ENCODE measurements at regions not wholly inside any gene's neighbourhood (a gene's known extent, or its start where the extent isn't known, plus 50 kb on each side); places are given as distances from the start of the nearest gene placed in this dataset.

- DNase-seq (ENCODE audit: low read depth in 3 of 3, low spot score in 2 of 3): no peak
Measured at GRCh38 chr3:180282386-180282785, 245.6 kb upstream of the PEX5L start.

DNA sequence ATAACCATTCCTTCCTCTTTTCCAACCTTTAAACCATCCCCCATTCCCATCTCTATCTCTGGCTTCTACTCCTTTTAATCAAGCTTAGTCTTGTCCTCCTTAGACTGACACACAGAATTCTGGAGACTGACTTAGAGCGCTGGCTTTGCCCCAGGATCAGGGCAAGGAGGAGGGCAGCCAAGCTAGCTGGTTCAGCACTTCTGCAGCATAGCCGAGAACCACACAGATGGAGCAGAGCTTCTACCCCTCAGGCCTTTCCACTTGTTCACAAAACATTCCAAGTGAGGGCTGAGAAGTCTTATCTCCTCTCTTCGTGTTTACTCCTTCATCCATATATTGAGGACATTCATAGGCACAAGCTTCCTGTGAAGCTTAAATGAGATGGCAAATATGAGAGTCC, 246.5 kb upstream of the PEX5L start:
- DNase-seq (ENCODE audit: low read depth in 3 of 3, low spot score in 2 of 3): no peak

GRCh38 chr3:180284331-180285110, 247.8 kb upstream of the PEX5L start:
- no peak for DNase-seq (ENCODE audit: low read depth in 3 of 3, low spot score in 2 of 3)

GRCh38 chr3:180287703-180288102, 251.0 kb upstream of the PEX5L start:
- DNase-seq (ENCODE audit: low read depth in 3 of 3, low spot score in 2 of 3): no peak

DNA sequence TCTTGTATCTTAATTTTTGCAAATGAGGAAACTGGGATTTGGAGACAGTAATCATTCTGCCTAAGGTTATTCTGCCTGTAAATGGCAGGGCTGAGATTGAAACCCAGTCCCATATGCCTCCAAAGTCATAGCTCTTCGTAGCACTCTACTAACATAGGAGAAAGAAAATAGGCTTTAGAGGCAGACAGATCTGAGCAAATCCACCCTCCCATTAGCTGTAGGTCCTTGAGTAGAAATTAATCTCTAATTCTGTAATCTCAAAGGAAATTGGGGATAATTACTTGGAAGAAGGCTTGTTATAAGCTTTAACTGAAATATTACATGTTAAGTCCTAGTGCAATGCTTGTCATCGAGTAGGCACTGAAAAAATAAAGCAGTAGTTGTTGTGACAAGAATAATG, 252.1 kb upstream of the PEX5L start:
- no peak for DNase-seq (ENCODE audit: low read depth in 3 of 3, low spot score in 2 of 3)

- no peak for DNase-seq (ENCODE audit: low read depth in 3 of 3, low spot score in 2 of 3)
Measured at GRCh38 chr3:180290300-180290699, 253.6 kb upstream of the PEX5L start.

DNA sequence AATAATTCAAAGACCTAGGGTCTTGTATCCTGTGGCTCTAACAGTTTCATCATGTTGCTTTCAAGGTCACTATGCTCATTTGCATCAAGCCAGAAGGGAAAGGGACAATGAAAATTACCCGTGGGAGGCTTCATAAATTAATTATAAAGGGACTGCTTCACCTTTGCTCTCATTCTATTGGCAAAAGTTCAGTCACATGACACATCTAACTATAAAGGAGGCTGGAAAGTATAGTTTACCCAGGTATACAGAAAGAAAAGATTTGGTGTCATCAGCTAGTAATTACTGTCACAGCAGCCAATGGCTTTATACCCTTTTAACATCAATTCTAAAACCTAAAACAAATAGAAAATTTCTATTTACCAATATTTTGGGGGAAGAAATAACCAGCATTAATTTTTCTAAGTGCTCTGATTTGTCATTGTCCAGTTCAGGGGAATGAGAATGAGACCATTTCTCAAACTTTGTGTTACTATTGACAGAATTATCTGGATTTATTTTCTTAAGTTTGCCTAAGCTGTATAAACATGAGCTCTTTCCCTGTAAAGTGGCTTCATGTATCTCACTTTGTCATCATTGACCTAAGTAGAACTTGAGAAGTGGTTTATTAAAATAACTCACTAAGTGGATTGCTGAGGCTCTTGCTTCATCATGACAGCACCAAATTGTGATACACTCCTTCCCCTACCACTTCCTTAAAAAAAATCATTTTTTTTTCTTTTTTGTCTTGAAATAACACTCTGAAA, 257.7 kb upstream of the PEX5L start:
- no peak for DNase-seq (ENCODE audit: low read depth in 3 of 3, low spot score in 2 of 3)

DNA sequence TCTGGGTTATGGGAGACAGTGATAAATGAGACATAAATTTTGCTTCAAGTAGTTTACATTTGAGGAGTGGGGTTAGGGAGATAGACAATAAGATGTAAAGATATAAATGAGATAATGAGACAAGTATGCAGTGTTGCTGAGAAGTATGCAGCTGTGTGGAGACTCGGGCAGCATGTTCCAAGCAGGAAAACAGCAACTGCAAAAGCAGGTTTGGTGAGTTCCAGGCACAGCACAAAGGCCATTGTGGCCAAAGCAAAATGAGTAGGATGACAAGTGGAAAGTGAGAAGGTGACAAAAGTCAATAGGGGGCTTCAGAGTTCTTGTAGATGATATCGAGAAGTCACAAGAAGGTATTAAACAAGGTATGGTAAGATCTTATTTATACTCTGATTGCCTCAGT, 259.1 kb upstream of the PEX5L start:
- DNase-seq (ENCODE audit: low read depth in 3 of 3, low spot score in 2 of 3): no peak

DNA sequence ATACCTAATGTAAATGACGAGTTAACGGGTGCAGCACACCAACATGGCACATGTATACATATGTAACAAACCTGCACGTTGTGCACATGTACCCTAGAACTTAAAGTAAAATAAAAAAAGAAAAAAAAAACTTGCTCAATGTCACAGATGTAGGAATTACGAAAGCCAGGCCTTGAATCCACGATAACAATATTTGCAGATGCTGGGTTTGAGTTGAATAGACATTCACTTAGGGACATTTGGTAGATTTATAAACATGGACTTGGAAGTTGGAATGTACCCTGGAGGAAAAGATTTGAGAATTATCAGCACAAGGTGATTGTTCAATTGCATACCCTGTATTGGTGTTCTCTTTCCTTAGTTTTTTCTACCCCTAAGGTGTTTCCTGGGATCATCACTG, 260.2 kb upstream of the PEX5L start:
- DNase-seq (ENCODE audit: low read depth in 3 of 3, low spot score in 2 of 3): no peak

DNA sequence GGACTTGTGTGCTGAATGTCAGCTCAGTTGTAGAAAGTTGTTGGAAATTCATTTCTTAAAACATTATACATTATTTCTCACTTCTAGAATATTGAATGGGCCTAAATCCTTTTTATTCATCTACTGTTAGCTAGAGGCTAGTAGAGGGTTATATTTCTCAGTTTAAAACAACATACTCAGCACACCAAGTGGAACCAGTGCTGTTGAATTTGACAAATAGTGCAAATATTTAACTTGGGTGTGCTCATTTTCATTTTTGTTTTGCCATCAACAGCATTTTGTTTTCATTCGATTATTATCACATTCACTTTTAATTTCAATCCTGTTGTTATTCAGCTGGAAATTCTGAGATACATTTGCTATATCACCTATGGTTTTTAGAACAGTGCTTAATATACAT, 269.4 kb upstream of the PEX5L start:
- DNase-seq (ENCODE audit: low read depth in 3 of 3, low spot score in 2 of 3): no peak

- DNase-seq (ENCODE audit: low read depth in 3 of 3, low spot score in 2 of 3): no peak
Measured at GRCh38 chr3:180306691-180307090, 270.0 kb upstream of the PEX5L start.

DNA sequence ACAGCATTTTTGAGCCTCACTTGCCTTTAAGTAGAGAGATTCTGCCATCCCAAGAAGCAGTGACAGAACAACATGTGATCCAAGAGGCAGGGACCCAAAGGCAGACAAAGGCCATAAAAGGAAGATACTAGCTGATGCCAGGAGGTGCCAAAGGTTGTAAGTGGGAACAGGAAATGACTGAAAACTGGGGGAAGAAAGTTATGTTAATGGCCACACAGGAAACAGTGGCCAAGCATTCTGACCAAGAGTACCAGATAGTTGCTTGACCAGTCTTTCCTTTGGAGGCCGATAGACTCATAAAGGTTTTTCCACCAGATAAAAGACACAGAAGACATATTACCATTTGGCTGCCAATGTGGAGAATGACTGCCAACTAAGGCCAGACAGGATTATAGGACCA, 274.5 kb upstream of the PEX5L start:
- DNase-seq (ENCODE audit: low read depth in 3 of 3, low spot score in 2 of 3): no peak

GRCh38 chr3:180316321-180316720, 279.6 kb upstream of the PEX5L start:
- no peak for DNase-seq (ENCODE audit: low read depth in 3 of 3, low spot score in 2 of 3)

- DNase-seq (ENCODE audit: low read depth in 3 of 3, low spot score in 2 of 3): no peak
Measured at GRCh38 chr3:180319461-180319860, 282.5 kb upstream of the TTC14 start.

DNA sequence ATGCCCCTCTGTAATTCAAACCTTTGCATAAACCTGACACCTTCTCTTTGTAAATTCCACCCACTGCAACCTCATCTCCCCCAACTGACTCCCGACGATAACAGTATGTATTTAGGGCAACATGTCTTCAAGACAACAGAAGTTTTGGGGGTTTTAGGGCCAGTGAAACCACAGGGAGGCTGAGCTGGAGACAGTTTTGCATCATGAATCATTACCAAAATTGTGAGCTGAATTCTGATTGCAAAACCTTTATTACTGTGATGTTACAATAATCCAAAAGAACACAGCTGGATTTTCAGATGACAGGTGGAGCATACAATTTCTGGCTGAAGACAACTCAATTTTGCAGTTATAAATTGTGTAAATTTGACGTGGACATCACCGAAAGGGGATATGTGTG, 281.3 kb upstream of the TTC14 start:
- no peak for DNase-seq (ENCODE audit: low read depth in 3 of 3, low spot score in 2 of 3)

GRCh38 chr3:180321534-180321933, 280.4 kb upstream of the TTC14 start:
- no peak for DNase-seq (ENCODE audit: low read depth in 3 of 3, low spot score in 2 of 3)

DNA sequence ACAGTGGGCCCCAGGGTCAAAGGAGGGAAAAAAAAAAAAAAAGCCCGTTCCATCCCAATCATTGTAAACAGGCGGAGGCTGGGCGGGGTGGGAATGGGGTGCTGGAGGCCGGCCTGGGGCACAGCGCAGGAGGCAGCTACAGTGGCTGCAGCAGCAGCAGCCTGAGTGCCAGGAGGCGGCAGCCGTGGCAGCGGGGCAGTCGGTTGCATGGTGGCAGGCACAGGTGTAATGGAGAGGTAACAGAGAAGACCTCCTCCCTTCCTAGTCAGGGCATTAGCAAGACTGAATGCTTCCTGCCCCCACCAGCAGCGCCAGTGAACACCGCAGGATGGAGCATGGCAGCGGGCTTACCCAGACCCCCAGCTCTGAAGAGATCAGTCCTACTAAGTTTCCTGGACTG, 279.1 kb upstream of the TTC14 start:
- no peak for DNase-seq (ENCODE audit: low read depth in 3 of 3, low spot score in 2 of 3)

DNA sequence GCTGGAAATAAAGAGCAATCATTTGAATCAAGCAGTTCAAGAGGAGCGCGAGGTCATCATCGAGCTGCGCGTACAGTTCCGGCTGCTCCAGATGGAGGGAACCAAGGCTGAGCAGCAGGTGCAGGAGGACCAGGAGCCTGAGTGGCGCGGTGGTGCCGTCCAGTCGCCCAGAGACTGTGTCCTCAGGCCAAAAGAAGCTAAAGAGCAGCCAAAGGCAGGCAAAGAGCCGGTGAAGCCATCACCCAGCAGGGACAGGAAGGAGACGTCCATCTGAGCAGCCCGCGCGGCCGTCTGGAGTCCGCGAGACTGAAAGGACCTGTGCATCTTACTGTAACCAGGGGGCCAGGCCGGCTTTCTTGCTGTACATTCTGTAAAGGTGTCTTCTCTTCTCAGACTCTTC, 277.2 kb upstream of the TTC14 start:
- no peak for DNase-seq (ENCODE audit: low read depth in 3 of 3, low spot score in 2 of 3)

DNA sequence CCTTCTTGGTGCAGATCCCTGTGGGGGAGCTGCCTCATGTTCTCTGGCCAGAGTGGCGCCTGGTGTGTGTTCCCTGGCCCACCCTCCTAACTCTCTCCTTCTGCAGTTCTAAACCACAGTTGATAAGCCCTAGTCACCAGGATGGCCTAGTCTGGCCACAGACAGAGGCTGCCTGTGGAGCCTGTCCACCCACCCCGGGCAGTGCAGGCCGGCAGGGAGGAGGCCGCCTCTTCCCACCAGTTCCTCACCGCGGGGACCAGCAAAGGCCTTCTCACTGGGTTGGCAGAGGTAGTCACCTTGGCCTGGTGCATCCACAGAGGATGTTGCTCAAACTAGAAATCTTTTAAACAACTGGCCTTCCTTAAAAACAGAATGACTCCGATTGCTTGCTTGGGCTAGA, 276.4 kb upstream of the TTC14 start:
- DNase-seq (ENCODE audit: low read depth in 3 of 3, low spot score in 2 of 3): no peak

DNA sequence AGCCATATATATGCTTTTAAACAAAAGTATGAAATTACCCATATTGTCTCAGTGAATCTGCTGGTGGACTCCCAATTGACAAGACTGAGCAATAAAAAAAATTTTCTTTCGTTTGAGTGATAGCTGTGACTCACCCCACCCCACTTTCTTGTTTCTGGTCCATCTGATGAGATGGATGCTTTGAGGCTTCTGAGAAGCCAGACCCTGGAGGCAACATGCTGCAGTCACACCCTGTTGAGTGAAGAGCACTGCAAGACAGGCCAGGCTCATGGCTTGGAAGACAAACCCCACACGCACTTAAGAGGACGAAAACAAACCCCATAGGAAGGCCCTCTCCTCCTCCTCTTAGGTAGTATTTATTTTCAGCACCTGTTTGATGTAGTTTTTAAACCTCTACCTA, 276.0 kb upstream of the TTC14 start:
- DNase-seq (ENCODE audit: low read depth in 3 of 3, low spot score in 2 of 3): no peak

- no peak for DNase-seq (ENCODE audit: low read depth in 3 of 3, low spot score in 2 of 3)
Measured at GRCh38 chr3:180329187-180329586, 272.8 kb upstream of the TTC14 start.

- no peak for DNase-seq (ENCODE audit: low read depth in 3 of 3, low spot score in 2 of 3)
Measured at GRCh38 chr3:180329847-180330246, 272.1 kb upstream of the TTC14 start.

Measured in right renal cortex interstitium (tissue), 3 donors.